Neural cell (in vitro differentiated cells): ENCODE measurements at regions not wholly inside any gene's neighbourhood (a gene's known extent, or its start where the extent isn't known, plus 50 kb on each side); places are given as distances from the start of the nearest gene placed in this dataset.

Experiments used
- CTCF ChIP-seq: fragments of 450-650 bp; IDR thresholded peaks from 2 replicates; pipeline ENCODE4 v1.5.1; 2014; ENCODE audit warnings: antibody characterized with exemption, mild to moderate bottlenecking, moderate library complexity; ENCODE audit not compliant: poor library complexity, severe bottlenecking
- EZH2 ChIP-seq: fragments of 200-600, 300-800 bp; shearing (Covaris generic), sonication (generic); IDR thresholded peaks from 2 replicates; pipeline ENCODE4 v1.6.1; 2014; ENCODE audit warnings: antibody characterized with exemption, low read length, borderline replicate concordance, mild to moderate bottlenecking; ENCODE audit not compliant: insufficient read depth, poor library complexity, severe bottlenecking
- TAF1 ChIP-seq: IDR thresholded peaks from 2 replicates; pipeline ENCODE4 v1.6.1; 2012; ENCODE audit warnings: low read depth

GRCh38 chr10:130516141-130516735 lies 380.0 kb downstream of the GLRX3 start:
- no peak for TF ChIP-seq CTCF
- TF ChIP-seq TAF1: no peak
- TF ChIP-seq EZH2: no peak
